WTC11 (cell line): ENCODE measurements at regions not wholly inside any gene's neighbourhood (a gene's known extent, or its start where the extent isn't known, plus 50 kb on each side); places are given as distances from the start of the nearest gene placed in this dataset.

ENCODE experiments used
- ATAC-seq: fragments of 200-7000 bp; cut with Tn5 transposase; 2 replicates; pipeline ENCODE4 v1.10.0; 2021; ENCODE audit warnings: mild to moderate bottlenecking, moderate library complexity
- CTCF ChIA-PET: fragments of 300-600 bp; sonication (Branson Sonifier 250); formaldehyde crosslinking; loops from one replicate; lab custom pipeline; 2021; ENCODE audit warnings: antibody characterized with exemption; lab: Charles Lee
- POLR2A ChIA-PET: fragments of 350-600 bp; sonication (Branson Sonifier 250); formaldehyde crosslinking; loops from one replicate; lab custom pipeline; 2021; ENCODE audit warnings: antibody characterized with exemption; lab: Charles Lee
- DNase-seq: peaks from one replicate; pipeline ENCODE4 v3.0.0; 2021; ENCODE audit warnings: low spot score
- H3K27ac Mint-ChIP-seq: 2 replicates; pipeline ENCODE4 v1.8.0; 2021; ENCODE audit warnings: mixed read lengths
- H3K27me3 Mint-ChIP-seq: 2 replicates; pipeline ENCODE4 v1.8.0; 2021; ENCODE audit warnings: low read depth, mild to moderate bottlenecking, moderate library complexity, mixed read lengths
- H3K36me3 Mint-ChIP-seq: 2 replicates; pipeline ENCODE4 v1.8.0; 2021; ENCODE audit warnings: mixed read lengths
- H3K4me1 Mint-ChIP-seq: 2 replicates; pipeline ENCODE4 v1.8.0; 2022; ENCODE audit warnings: mixed read lengths
- H3K4me3 Mint-ChIP-seq: 2 replicates; pipeline ENCODE4 v1.8.0; 2021; ENCODE audit warnings: mild to moderate bottlenecking, moderate library complexity, mixed read lengths
- H3K9me3 Mint-ChIP-seq: 2 replicates; pipeline ENCODE4 v1.8.0; 2021; ENCODE audit warnings: mixed read lengths
- CREM ChIP-seq: sonication (generic); formaldehyde crosslinking; IDR thresholded peaks from 2 replicates; pipeline ENCODE4 v1.8.1; 2022; ENCODE audit warnings: mild to moderate bottlenecking, missing genetic modification reagents, moderate library complexity
- KAT7 ChIP-seq: sonication (generic); formaldehyde crosslinking; IDR thresholded peaks from 2 replicates; pipeline ENCODE4 v1.8.1; 2023; ENCODE audit warnings: missing genetic modification reagents, mild to moderate bottlenecking, borderline replicate concordance
- MYBL2 ChIP-seq: sonication (generic); formaldehyde crosslinking; IDR thresholded peaks from 2 replicates; pipeline ENCODE4 v1.8.1; 2023; ENCODE audit warnings: mild to moderate bottlenecking, moderate library complexity, missing genetic modification reagents
- NFE2L1 ChIP-seq: sonication (generic); formaldehyde crosslinking; IDR thresholded peaks from 2 replicates; pipeline ENCODE4 v1.8.1; 2023; ENCODE audit warnings: missing genetic modification reagents
- NFYB ChIP-seq: sonication (generic); formaldehyde crosslinking; conservative IDR thresholded peaks from 2 replicates; pipeline ENCODE4 v1.8.0; 2022; ENCODE audit warnings: low read depth, missing genetic modification reagents
- NR1H2 ChIP-seq: sonication (generic); formaldehyde crosslinking; IDR thresholded peaks from 2 replicates; pipeline ENCODE4 v1.9.0; 2021; ENCODE audit warnings: mild to moderate bottlenecking, moderate library complexity, missing genetic modification reagents
- NR2C2 ChIP-seq: sonication (generic); formaldehyde crosslinking; IDR thresholded peaks from 2 replicates; pipeline ENCODE4 v1.8.0; 2022; ENCODE audit warnings: mild to moderate bottlenecking, missing genetic modification reagents
- NR3C1 ChIP-seq: sonication (generic); formaldehyde crosslinking; conservative IDR thresholded peaks from 2 replicates; pipeline ENCODE4 v1.8.1; 2023; ENCODE audit warnings: low read depth, mild to moderate bottlenecking, missing genetic modification reagents
- OVOL2 ChIP-seq: fragments of 250-450 bp; sonication (Bioruptor Pico); IDR thresholded peaks from 2 replicates; pipeline ENCODE4 v1.9.0; 2021; ENCODE audit warnings: mild to moderate bottlenecking, borderline replicate concordance
- PRRX2 ChIP-seq: fragments of 250-450 bp; sonication (Bioruptor Pico); IDR thresholded peaks from 2 replicates; pipeline ENCODE4 v1.8.0; 2021; ENCODE audit warnings: mild to moderate bottlenecking
- SP1 ChIP-seq: sonication (generic); formaldehyde crosslinking; conservative IDR thresholded peaks from 2 replicates; pipeline ENCODE4 v1.8.1; 2022; ENCODE audit warnings: missing genetic modification reagents
- TEAD1 ChIP-seq: sonication (generic); formaldehyde crosslinking; IDR thresholded peaks from 2 replicates; pipeline ENCODE4 v1.8.0; 2022; ENCODE audit warnings: mild to moderate bottlenecking, missing genetic modification reagents
- TP53 ChIP-seq: sonication (generic); formaldehyde crosslinking; IDR thresholded peaks from 2 replicates; pipeline ENCODE4 v1.8.1; 2023; ENCODE audit warnings: mild to moderate bottlenecking, missing genetic modification reagents
- USF2 ChIP-seq: sonication (generic); formaldehyde crosslinking; IDR thresholded peaks from 2 replicates; pipeline ENCODE4 v1.8.1; 2023; ENCODE audit warnings: mild to moderate bottlenecking, missing genetic modification reagents, moderate library complexity
- ZBTB43 ChIP-seq: sonication (generic); formaldehyde crosslinking; IDR thresholded peaks from 2 replicates; pipeline ENCODE4 v1.8.1; 2023; ENCODE audit warnings: mild to moderate bottlenecking, missing genetic modification reagents
- ZMAT4 ChIP-seq: fragments of 250-450 bp; sonication (Bioruptor Pico); IDR thresholded peaks from 2 replicates; pipeline ENCODE4 v1.9.0; 2021; ENCODE audit warnings: mild to moderate bottlenecking
- ZNF138 ChIP-seq: sonication (generic); formaldehyde crosslinking; conservative IDR thresholded peaks from 2 replicates; pipeline ENCODE4 v1.8.1; 2022; ENCODE audit warnings: mild to moderate bottlenecking, moderate library complexity, missing genetic modification reagents
- ZNF396 ChIP-seq: fragments of 250-450 bp; sonication (Bioruptor Pico); IDR thresholded peaks from 2 replicates; pipeline ENCODE4 v1.8.0; 2021; ENCODE audit warnings: mild to moderate bottlenecking, moderate library complexity, borderline replicate concordance
- ZNF416 ChIP-seq: fragments of 250-450 bp; sonication (Bioruptor Pico); IDR thresholded peaks from 2 replicates; pipeline ENCODE4 v1.9.0; 2021; ENCODE audit warnings: mild to moderate bottlenecking, inconsistent platforms
- TF ChIP-seq, protein P1 (sequence below): fragments of 250-450 bp; sonication (Bioruptor Pico); IDR thresholded peaks from 2 replicates; pipeline ENCODE4 v2.1.2; 2022; ENCODE audit warnings: mild to moderate bottlenecking, moderate library complexity
- TF ChIP-seq, protein P2 (sequence below): sonication (generic); formaldehyde crosslinking; IDR thresholded peaks from 2 replicates; pipeline ENCODE4 v1.8.0; 2023; ENCODE audit warnings: mild to moderate bottlenecking, missing genetic modification reagents

DNA sequence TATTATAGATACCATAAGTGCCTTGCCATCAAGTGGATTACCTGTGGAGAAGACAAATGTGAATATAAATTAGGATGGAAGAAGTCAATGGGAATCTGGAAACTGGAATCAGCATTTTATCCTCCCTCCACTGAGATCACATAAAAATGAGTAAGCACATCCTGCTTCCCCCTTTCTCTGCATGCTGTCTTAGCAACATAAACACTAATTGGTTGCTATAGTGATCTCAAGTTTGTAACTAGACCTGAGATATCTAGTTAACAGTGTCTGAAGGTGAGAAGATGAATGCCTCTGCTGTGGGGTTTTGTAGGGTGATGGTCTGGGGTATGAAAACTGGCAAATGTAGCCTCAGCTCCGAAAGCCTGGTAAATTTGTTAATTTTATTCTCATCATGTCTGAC lies 1357.5 kb upstream of the CELF4 start (continued):
- TF ChIP-seq, protein P1, sequence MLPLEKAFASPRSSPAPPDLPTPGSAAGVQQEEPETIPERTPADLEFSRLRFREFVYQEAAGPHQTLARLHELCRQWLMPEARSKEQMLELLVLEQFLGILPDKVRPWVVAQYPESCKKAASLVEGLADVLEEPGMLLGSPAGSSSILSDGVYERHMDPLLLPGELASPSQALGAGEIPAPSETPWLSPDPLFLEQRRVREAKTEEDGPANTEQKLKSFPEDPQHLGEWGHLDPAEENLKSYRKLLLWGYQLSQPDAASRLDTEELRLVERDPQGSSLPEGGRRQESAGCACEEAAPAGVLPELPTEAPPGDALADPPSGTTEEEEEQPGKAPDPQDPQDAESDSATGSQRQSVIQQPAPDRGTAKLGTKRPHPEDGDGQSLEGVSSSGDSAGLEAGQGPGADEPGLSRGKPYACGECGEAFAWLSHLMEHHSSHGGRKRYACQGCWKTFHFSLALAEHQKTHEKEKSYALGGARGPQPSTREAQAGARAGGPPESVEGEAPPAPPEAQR (CRISPR knock-in tag): no peak
- TF ChIP-seq TP53 (CRISPR knock-in tag): no peak
- TF ChIP-seq USF2 (CRISPR knock-in tag): no peak
- TF ChIP-seq ZBTB43 (CRISPR knock-in tag): no peak
- TF ChIP-seq SP1: no peak
- TF ChIP-seq NFE2L1 (CRISPR knock-in tag): no peak
- TF ChIP-seq, all 79 proteins: peak for 0

DNA sequence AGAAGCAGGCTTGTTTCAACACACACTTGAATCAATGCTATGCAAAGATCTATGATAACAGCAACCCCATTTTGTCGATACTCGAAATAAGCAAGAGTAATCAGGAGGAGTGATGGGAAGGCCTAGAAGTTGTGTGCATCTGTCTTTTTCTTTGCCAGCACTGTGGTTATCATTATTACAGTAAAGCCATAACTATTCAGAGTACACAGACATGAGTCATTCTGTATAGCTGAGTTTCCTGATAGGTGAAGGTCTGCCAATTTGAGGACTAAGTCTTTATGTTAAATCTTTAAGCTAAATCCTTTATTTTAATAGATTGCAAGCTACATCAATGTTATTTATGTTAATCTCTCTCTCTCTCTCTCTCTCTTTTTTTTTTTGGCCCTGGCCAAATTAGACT lies 1344.4 kb upstream of the CELF4 start:
- CTCF ChIA-PET: no interaction called here
- no peak for ATAC-seq
- H3K27me3 Mint-ChIP-seq: no peaks in the 10 kb centered on the region

DNA sequence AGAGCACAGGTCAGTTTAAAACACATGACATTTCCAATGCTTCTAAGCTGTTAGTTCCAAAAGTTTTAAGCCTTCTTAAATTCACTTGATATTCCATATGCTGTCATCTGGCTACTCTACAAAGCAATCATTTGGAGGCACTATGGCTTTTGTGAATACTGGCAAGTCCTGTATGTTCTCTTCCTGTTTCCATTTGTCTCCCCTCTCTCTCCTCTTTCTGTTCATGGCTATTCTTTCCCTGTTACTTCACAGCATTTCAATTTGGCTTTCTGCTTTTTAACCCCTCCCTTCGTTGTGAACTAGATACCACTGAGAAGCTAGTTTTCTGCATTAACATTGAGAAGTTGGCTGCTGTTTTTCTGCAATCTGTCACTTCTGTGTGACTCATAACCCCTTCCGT lies 1337.2 kb upstream of the CELF4 start:
- peaks cover 4% of the 10 kb centered on the region for H3K4me1 Mint-ChIP-seq
- no peaks in the 10 kb centered on the region; the same call in 1 of the 2 replicates for H3K9me3 Mint-ChIP-seq
- ATAC-seq (no peak), DNase-seq (no peak)
- POLR2A ChIA-PET: no interaction called here
- no peak overlapping the region for H3K4me3 Mint-ChIP-seq
- CTCF ChIA-PET: no interaction called here
- no peak overlapping the region for H3K27ac Mint-ChIP-seq
- no peaks in the 10 kb centered on the region for H3K36me3 Mint-ChIP-seq
- TF ChIP-seq ZMAT4 (no peak), NR2C2 (CRISPR knock-in tag) (no peak), TEAD1 (CRISPR knock-in tag) (no peak), PRRX2 (CRISPR knock-in tag) (no peak), CREM (CRISPR knock-in tag) (no peak), ZNF396 (no peak), NFYB (no peak)
- TF ChIP-seq, protein P2, sequence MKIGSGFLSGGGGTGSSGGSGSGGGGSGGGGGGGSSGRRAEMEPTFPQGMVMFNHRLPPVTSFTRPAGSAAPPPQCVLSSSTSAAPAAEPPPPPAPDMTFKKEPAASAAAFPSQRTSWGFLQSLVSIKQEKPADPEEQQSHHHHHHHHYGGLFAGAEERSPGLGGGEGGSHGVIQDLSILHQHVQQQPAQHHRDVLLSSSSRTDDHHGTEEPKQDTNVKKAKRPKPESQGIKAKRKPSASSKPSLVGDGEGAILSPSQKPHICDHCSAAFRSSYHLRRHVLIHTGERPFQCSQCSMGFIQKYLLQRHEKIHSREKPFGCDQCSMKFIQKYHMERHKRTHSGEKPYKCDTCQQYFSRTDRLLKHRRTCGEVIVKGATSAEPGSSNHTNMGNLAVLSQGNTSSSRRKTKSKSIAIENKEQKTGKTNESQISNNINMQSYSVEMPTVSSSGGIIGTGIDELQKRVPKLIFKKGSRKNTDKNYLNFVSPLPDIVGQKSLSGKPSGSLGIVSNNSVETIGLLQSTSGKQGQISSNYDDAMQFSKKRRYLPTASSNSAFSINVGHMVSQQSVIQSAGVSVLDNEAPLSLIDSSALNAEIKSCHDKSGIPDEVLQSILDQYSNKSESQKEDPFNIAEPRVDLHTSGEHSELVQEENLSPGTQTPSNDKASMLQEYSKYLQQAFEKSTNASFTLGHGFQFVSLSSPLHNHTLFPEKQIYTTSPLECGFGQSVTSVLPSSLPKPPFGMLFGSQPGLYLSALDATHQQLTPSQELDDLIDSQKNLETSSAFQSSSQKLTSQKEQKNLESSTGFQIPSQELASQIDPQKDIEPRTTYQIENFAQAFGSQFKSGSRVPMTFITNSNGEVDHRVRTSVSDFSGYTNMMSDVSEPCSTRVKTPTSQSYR (CRISPR knock-in tag): no peak
- H3K27me3 Mint-ChIP-seq: no peaks in the 10 kb centered on the region; the same call in 1 of the 2 replicates

More for the DNA sequence above, 1344.4 kb upstream of the CELF4 start:
- TF ChIP-seq ZNF416 (CRISPR knock-in tag): no peak
- no peak for TF ChIP-seq NR1H2 (CRISPR knock-in tag)
- Mint-ChIP-seq H3K27ac (no peak overlapping the region), H3K9me3 (no peaks in the 10 kb centered on the region), H3K36me3 (no peaks in the 10 kb centered on the region), H3K4me1 (peaks cover 6% of the 10 kb centered on the region), H3K4me3 (no peak overlapping the region)
- DNase-seq: no peak
- POLR2A ChIA-PET: no interaction called here

- POLR2A ChIA-PET: no interaction called here
- H3K27me3 Mint-ChIP-seq: no peaks in the 10 kb centered on the region; the same call in 1 of the 2 replicates
- no peak for TF ChIP-seq MYBL2 (CRISPR knock-in tag)
- no peak for TF ChIP-seq NR3C1
- no peak for TF ChIP-seq ZBTB43 (CRISPR knock-in tag)
- no peak for TF ChIP-seq TP53 (CRISPR knock-in tag)
- no peak for TF ChIP-seq ZNF138 (CRISPR knock-in tag)
- no peak for TF ChIP-seq NFE2L1 (CRISPR knock-in tag)
- TF ChIP-seq USF2 (CRISPR knock-in tag): no peak
- no peak for TF ChIP-seq KAT7 (CRISPR knock-in tag)
- no peak for TF ChIP-seq OVOL2 (CRISPR knock-in tag)
- TF ChIP-seq, all 79 proteins: peak for 0
- CTCF ChIA-PET: interaction anchor here (0.6 kb wide), 1 partner anchor 255 kb away, joined by 3 read pairs; no protein-coding TSS in a partner anchor
- H3K9me3 Mint-ChIP-seq: peaks cover 7% of the 10 kb centered on the region
- H3K36me3 Mint-ChIP-seq: no peaks in the 10 kb centered on the region
- no peak overlapping the region for H3K4me3 Mint-ChIP-seq
- no peak for ATAC-seq
- no peak for DNase-seq
- no peak overlapping the region for H3K27ac Mint-ChIP-seq
- peaks cover 9% of the 10 kb centered on the region for H3K4me1 Mint-ChIP-seq
Measured at GRCh38 chr18:38900445-38900844, 1334.8 kb upstream of the CELF4 start.
